SK-N-SH treated with all-trans-retinoic acid at 6 μM for 48 hours (cell line): ENCODE measurements at regions not wholly inside any gene's neighbourhood (a gene's known extent, or its start where the extent isn't known, plus 50 kb on each side); places are given as distances from the start of the nearest gene placed in this dataset.

Experiments used
- ATAC-seq: fragments of 200-7000 bp; cut with Tn5 transposase; 3 replicates; pipeline ENCODE4 v1.9.1; 2020; ENCODE audit warnings: mild to moderate bottlenecking, moderate library complexity
- ARNTL ChIP-seq: fragments of 450-650 bp; formaldehyde crosslinking; IDR thresholded peaks from 2 replicates; pipeline ENCODE4 v1.5.0; 2020; ENCODE audit warnings: low read depth, mild to moderate bottlenecking, moderate library complexity, borderline replicate concordance
- CSDC2 ChIP-seq: fragments of 250-450 bp; sonication (Bioruptor Pico); IDR thresholded peaks from 2 replicates; pipeline ENCODE4 v1.5.0; 2020; ENCODE audit warnings: mild to moderate bottlenecking, moderate library complexity
- CSRNP3 ChIP-seq: fragments of 250-450 bp; sonication (Bioruptor Pico); IDR thresholded peaks from 2 replicates; pipeline ENCODE4 v1.5.1; 2021; ENCODE audit warnings: mild to moderate bottlenecking, moderate library complexity
- ESRRG ChIP-seq: fragments of 250-450 bp; sonication (Bioruptor Pico); IDR thresholded peaks from 2 replicates; pipeline ENCODE4 v1.6.1; 2021; ENCODE audit warnings: mild to moderate bottlenecking
- GLIS3 ChIP-seq: fragments of 250-450 bp; sonication (Bioruptor Pico); IDR thresholded peaks from 2 replicates; pipeline ENCODE4 v1.5.0; 2020; ENCODE audit warnings: mild to moderate bottlenecking, moderate library complexity
- ISL1 ChIP-seq: fragments of 250-450 bp; sonication (Bioruptor Pico); IDR thresholded peaks from 2 replicates; pipeline ENCODE4 v2.1.2; 2022; ENCODE audit warnings: mild to moderate bottlenecking, moderate library complexity
- OSR1 ChIP-seq: fragments of 250-450 bp; sonication (Bioruptor Pico); IDR thresholded peaks from 2 replicates; pipeline ENCODE4 v1.8.0; 2022; ENCODE audit warnings: moderate library complexity, mild to moderate bottlenecking, inconsistent platforms
- PATZ1 ChIP-seq: fragments of 250-450 bp; sonication (Bioruptor Pico); IDR thresholded peaks from 2 replicates; pipeline ENCODE4 v1.8.0; 2020; ENCODE audit warnings: mild to moderate bottlenecking, moderate library complexity, borderline replicate concordance
- POU6F1 ChIP-seq: fragments of 250-450 bp; sonication (Bioruptor Pico); IDR thresholded peaks from 2 replicates; pipeline ENCODE4 v1.8.0; 2021; ENCODE audit warnings: low read depth, mild to moderate bottlenecking, moderate library complexity, borderline replicate concordance
- PPARA ChIP-seq: fragments of 250-450 bp; sonication (Bioruptor Pico); IDR thresholded peaks from 2 replicates; pipeline ENCODE4 v1.5.0; 2020; ENCODE audit warnings: mild to moderate bottlenecking, borderline replicate concordance
- RARB ChIP-seq: fragments of 250-450 bp; sonication (Bioruptor Pico); IDR thresholded peaks from 2 replicates; pipeline ENCODE4 v1.8.0; 2021; ENCODE audit warnings: mild to moderate bottlenecking, moderate library complexity
- TSHZ2 ChIP-seq: fragments of 250-450 bp; sonication (Bioruptor Pico); IDR thresholded peaks from 2 replicates; pipeline ENCODE4 v1.5.0; 2020; ENCODE audit warnings: mild to moderate bottlenecking, moderate library complexity
- ZC3H10 ChIP-seq: fragments of 250-450 bp; sonication (Bioruptor Pico); IDR thresholded peaks from 2 replicates; pipeline ENCODE4 v1.5.1; 2021; ENCODE audit warnings: mild to moderate bottlenecking, moderate library complexity
- ZFP3 ChIP-seq: fragments of 250-450 bp; sonication (Bioruptor Pico); IDR thresholded peaks from 2 replicates; pipeline ENCODE4 v1.5.0; 2020; ENCODE audit warnings: mild to moderate bottlenecking, moderate library complexity
- ZNF565 ChIP-seq: fragments of 450-650 bp; formaldehyde crosslinking; conservative IDR thresholded peaks from 2 replicates; pipeline ENCODE4 v1.5.0; 2020; ENCODE audit warnings: low read depth, mild to moderate bottlenecking, moderate library complexity
- ZNF70 ChIP-seq: fragments of 450-650 bp; formaldehyde crosslinking; IDR thresholded peaks from 2 replicates; pipeline ENCODE4 v1.5.0; 2020; ENCODE audit warnings: mild to moderate bottlenecking, moderate library complexity
- ZNF8 ChIP-seq: fragments of 450-650 bp; formaldehyde crosslinking; IDR thresholded peaks from 2 replicates; pipeline ENCODE4 v1.5.0; 2020; ENCODE audit warnings: mild to moderate bottlenecking, moderate library complexity

- no peak for TF ChIP-seq PATZ1 (CRISPR knock-in tag)
Observed at GRCh38 chr17:5821803-5822202, 237.5 kb upstream of the NLRP1 start (continued).

- TF ChIP-seq ZNF565 (CRISPR knock-in tag) (no peak), POU6F1 (CRISPR knock-in tag) (no peak)
- no peak for ATAC-seq
Observed at GRCh38 chr17:5822281-5823060, 238.2 kb upstream of the NLRP1 start.

GRCh38 chr17:5823219-5823618 lies 238.9 kb upstream of the NLRP1 start:
- ATAC-seq = no peak

GRCh38 chr17:5825717-5826330 lies 241.5 kb upstream of the NLRP1 start:
- no peak for ATAC-seq
- TF ChIP-seq ESRRG (CRISPR knock-in tag) (no peak), ISL1 (no peak), PATZ1 (CRISPR knock-in tag) (no peak), POU6F1 (CRISPR knock-in tag) (no peak), ARNTL (no peak), CSDC2 (CRISPR knock-in tag) (no peak), PPARA (CRISPR knock-in tag) (no peak), CSRNP3 (CRISPR knock-in tag) (no peak)

More at GRCh38 chr17:5823219-5823618, 238.9 kb upstream of the NLRP1 start:
- no peak for TF ChIP-seq OSR1 (CRISPR knock-in tag)
- no peak for TF ChIP-seq PATZ1 (CRISPR knock-in tag)
- TF ChIP-seq ZFP3 = no peak
- TF ChIP-seq ZNF8 (CRISPR knock-in tag) = no peak
- no peak for TF ChIP-seq ZNF565 (CRISPR knock-in tag)
- TF ChIP-seq CSDC2 (CRISPR knock-in tag) = no peak
- no peak for TF ChIP-seq RARB
- TF ChIP-seq ZNF70 (CRISPR knock-in tag) = no peak
- TF ChIP-seq ZC3H10 (CRISPR knock-in tag) = no peak
- no peak for TF ChIP-seq ARNTL
- no peak for TF ChIP-seq GLIS3 (CRISPR knock-in tag)
- TF ChIP-seq ESRRG (CRISPR knock-in tag) = no peak
- TF ChIP-seq TSHZ2 (CRISPR knock-in tag) = no peak
